CD4-positive, alpha-beta memory T cell (primary cell): ENCODE measurements at regions not wholly inside any gene's neighbourhood (a gene's known extent, or its start where the extent isn't known, plus 50 kb on each side); places are given as distances from the start of the nearest gene placed in this dataset.

ENCODE experiments used
- CTCF ChIA-PET: fragments of 350-600 bp; sonication (Branson Sonifier 250); formaldehyde crosslinking; loops from one replicate; lab custom pipeline; 2021; ENCODE audit warnings: inconsistent platforms; ENCODE audit not compliant: partially characterized antibody; lab: Charles Lee
- POLR2A ChIA-PET: fragments of 350-600 bp; sonication (Branson Sonifier 250); formaldehyde crosslinking; loops from one replicate; lab custom pipeline; 2021; ENCODE audit not compliant: partially characterized antibody; lab: Charles Lee
- DNase-seq, 5 donors: peaks; one replicate each; pipeline versions ENCODE4 v3.0.0 to v3.0.0-alpha.2; 2020 to 2022; ENCODE audit warnings: mixed read lengths in 1 of 5
- H3K27ac ChIP-seq: one replicate; pipeline ENCODE4 v1.7.0; 2013; ENCODE audit warnings: low read depth, low read length
- H3K27me3 ChIP-seq: 2 replicates; pipeline ENCODE4 v1.7.0; 2013; ENCODE audit warnings: mild to moderate bottlenecking, low read length, moderate library complexity; ENCODE audit not compliant: insufficient read depth
- H3K36me3 ChIP-seq: 2 replicates; pipeline ENCODE4 v1.7.0; 2013; ENCODE audit warnings: mild to moderate bottlenecking, low read length, moderate library complexity; ENCODE audit not compliant: insufficient read depth
- H3K4me1 ChIP-seq: 2 replicates; pipeline ENCODE4 v1.7.0; 2013; ENCODE audit warnings: mild to moderate bottlenecking, low read length, moderate library complexity; ENCODE audit not compliant: insufficient read depth
- H3K4me3 ChIP-seq, 2 donors: one replicate each; pipeline ENCODE4 v1.7.0; 2013; ENCODE audit warnings: low read length in 2 of 2, mild to moderate bottlenecking in 1 of 2
- H3K9me3 ChIP-seq, 2 donors: one replicate each; pipeline ENCODE4 v1.7.0; 2013; ENCODE audit warnings: low read length in 2 of 2, control low read depth in 1 of 2; ENCODE audit not compliant: control insufficient read depth in 1 of 2
- H3K27ac Mint-ChIP-seq, 7 donors: one replicate each; pipeline ENCODE4 v1.8.0; 2020 to 2021; ENCODE audit warnings: mixed read lengths in 7 of 7, mild to moderate bottlenecking in 6 of 7, inconsistent platforms in 3 of 7, moderate library complexity in 3 of 7
- H3K27me3 Mint-ChIP-seq, 2 donors: one replicate each; pipeline ENCODE4 v1.8.0; 2020 to 2021; ENCODE audit warnings: mixed read lengths in 2 of 2
- H3K36me3 Mint-ChIP-seq, 2 donors: one replicate each; pipeline ENCODE4 v1.8.0; 2020 to 2021; ENCODE audit warnings: mixed read lengths in 2 of 2, inconsistent platforms in 1 of 2, mild to moderate bottlenecking in 1 of 2
- H3K4me1 Mint-ChIP-seq, 4 donors: one replicate each; pipeline ENCODE4 v1.8.0; 2020 to 2021; ENCODE audit warnings: mixed read lengths in 4 of 4, mild to moderate bottlenecking in 1 of 4
- H3K4me3 Mint-ChIP-seq, 8 donors: one replicate each; pipeline ENCODE4 v1.8.0; 2020 to 2021; ENCODE audit warnings: mixed read lengths in 8 of 8, mild to moderate bottlenecking in 7 of 8, moderate library complexity in 6 of 8, inconsistent platforms in 3 of 8
- H3K9me3 Mint-ChIP-seq, 8 donors: one replicate each; pipeline ENCODE4 v1.8.0; 2020 to 2021; ENCODE audit warnings: mixed read lengths in 8 of 8, mild to moderate bottlenecking in 5 of 8, inconsistent platforms in 3 of 8, moderate library complexity in 1 of 8
- intact Hi-C: fragments of 100-400 bp; cut with micrococcal nuclease; formaldehyde crosslinking; loops from one replicate; pipeline ENCODE4 v1.15.1; 2023

DNA sequence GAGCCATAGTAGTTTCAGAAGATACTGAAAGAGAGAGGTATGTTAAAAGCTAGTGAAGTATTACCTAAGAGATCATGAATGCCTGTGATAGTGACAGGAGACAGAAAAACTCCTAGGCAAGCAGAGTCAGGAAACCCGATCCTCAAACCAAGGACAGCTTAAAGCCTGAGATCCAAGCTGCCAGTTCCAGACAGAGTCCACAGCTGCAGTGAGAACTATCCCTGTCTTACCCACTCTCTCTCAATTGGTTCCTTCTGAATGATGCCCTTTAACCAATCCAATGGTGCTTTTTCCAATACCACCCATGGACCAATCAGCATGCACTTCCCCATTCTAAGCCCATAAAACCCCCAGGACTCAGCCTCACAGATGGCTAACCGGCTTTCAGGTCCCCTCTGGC is 90.4 kb upstream of the PCDH10 start:
- intact Hi-C loops: no loop called here
- POLR2A ChIA-PET: no interaction called here
- H3K9me3 ChIP-seq: no peaks in the 10 kb centered on the region
- H3K4me1 ChIP-seq: no peaks in the 10 kb centered on the region
- no peaks in the 10 kb centered on the region for H3K36me3 Mint-ChIP-seq
- no peak overlapping the region for H3K4me3 ChIP-seq
- no peak for DNase-seq
- peaks cover 0 to 5% (median 2%) of the 10 kb centered on the region in 8 donors for H3K9me3 Mint-ChIP-seq
- H3K27ac ChIP-seq: no peak overlapping the region
- H3K4me1 Mint-ChIP-seq: no peaks in the 10 kb centered on the region
- no peaks in the 10 kb centered on the region for H3K36me3 ChIP-seq
- no peak overlapping the region for H3K4me3 Mint-ChIP-seq
- H3K27ac Mint-ChIP-seq: no peak overlapping the region
- CTCF ChIA-PET: no interaction called here
- no peaks in the 10 kb centered on the region for H3K27me3 ChIP-seq
- no peaks in the 10 kb centered on the region for H3K27me3 Mint-ChIP-seq

DNA sequence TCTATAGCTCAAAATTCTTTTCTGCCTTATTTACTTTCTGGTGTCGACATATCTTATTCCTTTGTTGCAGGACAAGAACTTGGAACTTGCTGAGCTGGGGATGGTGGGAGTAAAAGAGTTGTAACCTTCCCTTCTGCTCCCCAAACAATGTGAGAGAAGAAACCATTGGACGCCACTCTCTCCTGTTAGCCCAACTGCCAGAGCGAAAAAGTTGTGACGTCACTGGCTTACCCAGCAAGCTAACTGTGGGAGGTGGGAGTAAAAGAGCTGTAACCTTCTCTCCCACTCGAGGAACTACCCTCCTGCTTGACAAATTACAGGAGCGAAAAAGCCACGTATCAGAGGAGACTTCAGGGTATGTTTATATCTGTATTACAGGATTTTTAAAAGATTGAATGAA is 90.0 kb upstream of the PCDH10 start:
- Mint-ChIP-seq H3K4me1 (no peaks in the 10 kb centered on the region), H3K27me3 (no peaks in the 10 kb centered on the region), H3K4me3 (no peak overlapping the region), H3K9me3 (peaks cover 0 to 5% (median 3%) of the 10 kb centered on the region in 8 donors), H3K36me3 (no peaks in the 10 kb centered on the region), H3K27ac (no peak overlapping the region)
- Histone ChIP-seq H3K4me1 (no peaks in the 10 kb centered on the region), H3K9me3 (no peaks in the 10 kb centered on the region), H3K27me3 (no peaks in the 10 kb centered on the region), H3K36me3 (no peaks in the 10 kb centered on the region), H3K4me3 (no peak overlapping the region), H3K27ac (no peak overlapping the region)
- ChIA-PET POLR2A (no interaction called here), CTCF (no interaction called here)
- intact Hi-C loops: no loop called here
- DNase-seq: no peak

DNA sequence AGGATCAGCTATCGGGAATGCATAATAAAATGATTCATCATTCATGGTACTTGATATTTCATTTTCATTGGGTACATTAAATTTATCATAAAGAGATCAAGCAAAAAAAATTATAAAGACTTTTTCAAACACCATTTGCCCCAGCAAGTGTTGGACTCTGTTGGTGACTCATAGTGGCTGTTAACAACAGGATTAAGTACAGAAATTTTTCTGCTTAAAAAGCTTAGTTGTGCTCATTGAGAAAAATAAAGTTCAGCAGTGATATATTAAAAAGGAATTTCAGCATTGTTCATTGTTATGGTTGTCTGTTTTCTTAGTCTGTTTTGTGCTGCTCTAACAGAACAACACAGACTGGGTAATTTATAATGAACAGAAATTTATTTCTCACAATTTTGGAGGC is 86.2 kb upstream of the PCDH10 start:
- H3K4me3 ChIP-seq: no peak overlapping the region
- H3K4me1 ChIP-seq: no peaks in the 10 kb centered on the region
- H3K9me3 ChIP-seq: no peaks in the 10 kb centered on the region
- no peak for DNase-seq
- no peaks in the 10 kb centered on the region for H3K27me3 ChIP-seq
- Mint-ChIP-seq H3K9me3 (peaks cover 0 to 16% (median 5%) of the 10 kb centered on the region in 8 donors), H3K4me1 (no peaks in the 10 kb centered on the region), H3K36me3 (no peaks in the 10 kb centered on the region), H3K4me3 (no peak overlapping the region), H3K27me3 (no peaks in the 10 kb centered on the region), H3K27ac (no peak overlapping the region)
- POLR2A ChIA-PET: no interaction called here
- intact Hi-C loops: no loop called here
- CTCF ChIA-PET: no interaction called here
- H3K36me3 ChIP-seq: no peaks in the 10 kb centered on the region
- no peak overlapping the region for H3K27ac ChIP-seq

DNA sequence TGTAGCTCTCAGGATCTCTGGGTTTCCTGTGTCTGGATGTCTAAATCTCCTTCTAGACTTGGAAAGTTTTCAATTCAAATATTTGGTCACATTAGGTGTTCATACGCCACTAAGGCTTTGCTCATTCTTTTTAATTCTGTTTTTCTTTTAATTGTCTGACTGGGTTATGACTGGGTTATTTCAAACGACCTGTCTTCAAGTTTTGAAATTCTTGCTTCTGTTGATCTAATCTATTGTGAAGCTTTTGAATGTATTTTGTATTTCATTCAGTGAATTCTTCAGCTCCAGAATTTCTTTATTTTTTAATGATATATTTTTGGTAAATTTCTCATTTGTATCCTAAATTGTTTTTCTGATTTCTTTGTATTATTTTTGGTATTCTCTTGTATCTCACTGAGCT is 81.0 kb upstream of the PCDH10 start:
- peaks cover 0 to 30% (median 24%) of the 10 kb centered on the region in 8 donors for H3K9me3 Mint-ChIP-seq
- no peak for DNase-seq
- H3K27ac Mint-ChIP-seq: no peak overlapping the region
- ChIA-PET POLR2A (no interaction called here), CTCF (no interaction called here)
- H3K27me3 Mint-ChIP-seq: no peaks in the 10 kb centered on the region
- Histone ChIP-seq H3K27ac (no peak overlapping the region), H3K4me3 (no peak overlapping the region), H3K4me1 (no peaks in the 10 kb centered on the region), H3K27me3 (no peaks in the 10 kb centered on the region), H3K9me3 (no peaks in the 10 kb centered on the region), H3K36me3 (no peaks in the 10 kb centered on the region)
- H3K4me1 Mint-ChIP-seq: no peaks in the 10 kb centered on the region
- no peak overlapping the region for H3K4me3 Mint-ChIP-seq
- H3K36me3 Mint-ChIP-seq: no peaks in the 10 kb centered on the region
- intact Hi-C loops: no loop called here

DNA sequence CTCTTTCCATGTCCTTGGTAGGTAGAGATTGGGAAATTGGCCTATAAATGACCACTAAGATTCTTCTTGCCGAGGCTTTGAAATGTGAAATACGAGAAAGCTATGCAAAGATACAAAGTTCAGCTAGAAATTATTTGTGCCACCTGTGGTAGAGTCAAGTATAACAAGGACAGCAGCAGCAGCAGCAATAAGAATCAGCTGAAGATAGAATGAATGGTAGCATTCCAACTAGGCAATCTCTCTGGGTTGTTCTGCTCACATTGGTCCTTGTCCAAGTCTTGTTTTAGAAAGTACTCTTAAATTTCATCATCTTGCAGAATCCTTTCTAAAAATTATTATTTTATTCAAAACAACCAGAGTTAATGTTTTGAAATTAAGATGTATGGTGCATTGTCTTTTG is 67.8 kb upstream of the PCDH10 start:
- no peaks in the 10 kb centered on the region for H3K27me3 ChIP-seq
- Mint-ChIP-seq H3K4me1 (no peaks in the 10 kb centered on the region), H3K27ac (no peak overlapping the region), H3K27me3 (no peaks in the 10 kb centered on the region), H3K36me3 (no peaks in the 10 kb centered on the region), H3K9me3 (peaks cover 0 to 15% (median 9%) of the 10 kb centered on the region in 8 donors), H3K4me3 (no peak overlapping the region)
- no peak overlapping the region for H3K27ac ChIP-seq
- no peaks in the 10 kb centered on the region for H3K9me3 ChIP-seq
- no peak for DNase-seq
- ChIA-PET CTCF (no interaction called here), POLR2A (no interaction called here)
- H3K36me3 ChIP-seq: no peaks in the 10 kb centered on the region
- no peaks in the 10 kb centered on the region for H3K4me1 ChIP-seq
- intact Hi-C loops: no loop called here
- H3K4me3 ChIP-seq: no peak overlapping the region

DNA sequence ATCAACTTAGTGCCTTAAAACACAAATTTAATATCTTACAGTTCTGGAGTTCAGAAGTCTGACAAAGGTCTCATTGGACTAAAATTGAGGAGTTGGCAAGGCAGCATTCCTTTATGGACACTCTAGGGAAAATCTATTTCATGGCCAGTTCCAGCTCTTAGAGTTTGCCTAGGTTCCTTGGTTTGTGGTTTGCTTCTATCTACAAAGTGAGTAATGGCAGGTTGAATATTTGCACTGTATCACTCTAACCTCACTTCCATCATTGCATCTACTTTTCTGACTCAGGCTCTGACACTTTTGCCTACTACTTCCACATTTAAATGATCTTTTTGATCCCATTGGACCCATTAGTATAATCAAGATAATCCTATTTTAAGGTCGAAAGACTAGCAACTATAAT is 64.7 kb upstream of the PCDH10 start:
- Histone ChIP-seq H3K4me1 (no peaks in the 10 kb centered on the region), H3K9me3 (no peaks in the 10 kb centered on the region), H3K36me3 (no peaks in the 10 kb centered on the region), H3K4me3 (no peak overlapping the region), H3K27me3 (no peaks in the 10 kb centered on the region), H3K27ac (no peak overlapping the region)
- H3K9me3 Mint-ChIP-seq: peaks cover 0 to 9% (median 1%) of the 10 kb centered on the region in 8 donors
- intact Hi-C loops: no loop called here
- ChIA-PET CTCF (no interaction called here), POLR2A (no interaction called here)
- no peak overlapping the region for H3K4me3 Mint-ChIP-seq
- no peaks in the 10 kb centered on the region for H3K27me3 Mint-ChIP-seq
- no peak for DNase-seq
- no peaks in the 10 kb centered on the region for H3K4me1 Mint-ChIP-seq
- no peaks in the 10 kb centered on the region for H3K36me3 Mint-ChIP-seq
- H3K27ac Mint-ChIP-seq: no peak overlapping the region

DNA sequence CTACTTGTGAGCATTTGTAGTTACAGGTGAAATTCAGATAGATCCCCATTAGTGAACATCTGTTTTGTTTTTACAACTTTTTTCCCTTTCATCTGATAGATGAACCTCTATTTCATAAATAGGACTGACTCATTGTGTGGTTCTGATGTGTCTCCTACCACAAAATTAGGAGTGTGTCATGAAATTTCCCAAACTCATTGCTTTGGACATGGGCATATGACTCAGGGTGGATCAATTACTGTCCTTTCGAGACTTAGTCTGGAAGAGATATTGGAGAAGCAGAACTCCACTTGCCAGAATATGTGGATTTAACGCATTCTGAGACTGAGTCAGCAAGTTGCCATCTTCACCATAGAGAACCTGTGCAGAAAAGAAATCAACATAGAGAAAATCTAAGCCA is 53.5 kb upstream of the PCDH10 start:
- H3K4me3 Mint-ChIP-seq: no peak overlapping the region
- Histone ChIP-seq H3K27me3 (no peaks in the 10 kb centered on the region), H3K27ac (no peak overlapping the region), H3K4me1 (no peaks in the 10 kb centered on the region), H3K36me3 (no peaks in the 10 kb centered on the region), H3K4me3 (no peak overlapping the region), H3K9me3 (peaks cover 0 to 5% of the 10 kb centered on the region in 2 donors)
- DNase-seq: no peak
- H3K27me3 Mint-ChIP-seq: no peaks in the 10 kb centered on the region
- peaks cover 0 to 10% (median 5%) of the 10 kb centered on the region in 8 donors for H3K9me3 Mint-ChIP-seq
- H3K4me1 Mint-ChIP-seq: no peaks in the 10 kb centered on the region
- CTCF ChIA-PET: no interaction called here
- intact Hi-C loops: no loop called here
- no peak overlapping the region for H3K27ac Mint-ChIP-seq
- no peaks in the 10 kb centered on the region for H3K36me3 Mint-ChIP-seq
- POLR2A ChIA-PET: no interaction called here

DNA sequence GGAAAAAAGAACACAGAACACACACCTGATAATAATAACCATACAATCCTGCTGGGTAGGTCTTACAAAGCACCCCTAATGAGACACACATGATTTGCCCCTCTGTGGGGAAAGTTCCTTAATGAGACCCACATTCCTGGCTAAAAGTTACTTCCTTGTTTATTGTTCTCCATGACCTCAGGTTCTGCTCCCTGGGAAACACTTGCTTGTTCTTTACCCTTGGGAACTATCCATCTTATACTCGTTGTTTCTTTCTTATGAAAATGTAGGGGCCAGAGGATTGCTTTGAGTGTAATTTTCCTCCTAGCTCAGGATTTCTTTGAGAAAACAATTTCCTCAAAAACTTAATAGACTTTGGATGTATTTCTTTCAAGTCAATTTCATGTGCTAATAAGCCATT is 52.1 kb upstream of the PCDH10 start:
- DNase-seq: no peak
- Histone ChIP-seq H3K4me3 (no peak overlapping the region), H3K4me1 (no peaks in the 10 kb centered on the region), H3K36me3 (no peaks in the 10 kb centered on the region), H3K27me3 (no peaks in the 10 kb centered on the region), H3K9me3 (peaks cover 0 to 5% of the 10 kb centered on the region in 2 donors), H3K27ac (no peak overlapping the region)
- intact Hi-C loops: no loop called here
- POLR2A ChIA-PET: no interaction called here
- Mint-ChIP-seq H3K4me1 (no peaks in the 10 kb centered on the region), H3K9me3 (peaks cover 0 to 11% (median 5%) of the 10 kb centered on the region in 8 donors), H3K27ac (no peak overlapping the region), H3K27me3 (no peaks in the 10 kb centered on the region), H3K36me3 (no peaks in the 10 kb centered on the region), H3K4me3 (no peak overlapping the region)
- CTCF ChIA-PET: no interaction called here
